ENCODE measurements at regions not wholly inside any gene's neighbourhood (a gene's known extent, or its start where the extent isn't known, plus 50 kb on each side); places are given as distances from the start of the nearest gene placed in this dataset.

- TF ChIP-seq, protein P1, sequence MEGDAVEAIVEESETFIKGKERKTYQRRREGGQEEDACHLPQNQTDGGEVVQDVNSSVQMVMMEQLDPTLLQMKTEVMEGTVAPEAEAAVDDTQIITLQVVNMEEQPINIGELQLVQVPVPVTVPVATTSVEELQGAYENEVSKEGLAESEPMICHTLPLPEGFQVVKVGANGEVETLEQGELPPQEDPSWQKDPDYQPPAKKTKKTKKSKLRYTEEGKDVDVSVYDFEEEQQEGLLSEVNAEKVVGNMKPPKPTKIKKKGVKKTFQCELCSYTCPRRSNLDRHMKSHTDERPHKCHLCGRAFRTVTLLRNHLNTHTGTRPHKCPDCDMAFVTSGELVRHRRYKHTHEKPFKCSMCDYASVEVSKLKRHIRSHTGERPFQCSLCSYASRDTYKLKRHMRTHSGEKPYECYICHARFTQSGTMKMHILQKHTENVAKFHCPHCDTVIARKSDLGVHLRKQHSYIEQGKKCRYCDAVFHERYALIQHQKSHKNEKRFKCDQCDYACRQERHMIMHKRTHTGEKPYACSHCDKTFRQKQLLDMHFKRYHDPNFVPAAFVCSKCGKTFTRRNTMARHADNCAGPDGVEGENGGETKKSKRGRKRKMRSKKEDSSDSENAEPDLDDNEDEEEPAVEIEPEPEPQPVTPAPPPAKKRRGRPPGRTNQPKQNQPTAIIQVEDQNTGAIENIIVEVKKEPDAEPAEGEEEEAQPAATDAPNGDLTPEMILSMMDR (IDR thresholded peaks at IDR 0.05): no peak
- no peak for TF ChIP-seq POLR2A (IDR thresholded peaks at IDR 0.05)
These were observed 130.2 kb upstream of the COBL start for GRCh38 chr7:51446785-51447184.

All from lower leg skin (tissue), 3 donors.